ENCODE measurements at regions not wholly inside any gene's neighbourhood (a gene's known extent, or its start where the extent isn't known, plus 50 kb on each side); places are given as distances from the start of the nearest gene placed in this dataset.

DNA sequence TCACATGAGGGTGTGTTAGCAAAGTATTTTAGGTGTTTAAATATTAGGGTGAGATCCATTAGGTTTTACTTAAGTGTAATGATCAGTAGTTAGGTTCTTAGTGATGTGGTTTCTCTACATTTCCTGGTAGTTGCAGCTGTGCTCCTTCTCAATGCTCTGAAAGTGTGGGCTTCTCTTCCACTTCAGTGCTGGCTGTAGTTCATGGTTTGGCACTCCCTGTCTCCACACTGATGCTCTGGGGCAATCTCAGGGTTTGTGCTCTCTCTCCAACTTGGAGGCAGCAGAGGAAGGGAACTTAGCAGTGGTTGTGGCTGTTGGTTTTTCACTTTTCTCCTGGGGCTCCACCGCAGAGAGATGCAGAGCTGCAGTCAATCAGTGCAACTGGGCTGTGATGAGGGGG lies 507.5 kb downstream of the TMEM232 start:
- no peak overlapping the region for H3K27ac Mint-ChIP-seq (ENCODE audit: unreplicated experiment)
- peaks cover 12% of the 10 kb centered on the region; the same call in 1 of the 2 replicates for H3K9me3 ChIP-seq
- no peak for DNase-seq
- peaks cover 58% of the 10 kb centered on the region for H3K9me3 Mint-ChIP-seq (ENCODE audit: unreplicated experiment)
- no TSS peak for BruUV-seq (replicated peaks)
- H3K4me1 Mint-ChIP-seq (ENCODE audit: low read depth, unreplicated experiment): no peaks in the 10 kb centered on the region
- intact Hi-C loops (cut with micrococcal nuclease; ENCODE audit: unreplicated experiment): no loop called here
- CTCF ChIA-PET: no interaction called here
- H3K36me3 ChIP-seq (ENCODE audit: control insufficient read depth, insufficient read depth, low read length): no peaks in the 10 kb centered on the region
- no peak overlapping the region for H3K4me3 ChIP-seq (ENCODE audit: low read depth, low read length)
- TF ChIP-seq, protein P1, sequence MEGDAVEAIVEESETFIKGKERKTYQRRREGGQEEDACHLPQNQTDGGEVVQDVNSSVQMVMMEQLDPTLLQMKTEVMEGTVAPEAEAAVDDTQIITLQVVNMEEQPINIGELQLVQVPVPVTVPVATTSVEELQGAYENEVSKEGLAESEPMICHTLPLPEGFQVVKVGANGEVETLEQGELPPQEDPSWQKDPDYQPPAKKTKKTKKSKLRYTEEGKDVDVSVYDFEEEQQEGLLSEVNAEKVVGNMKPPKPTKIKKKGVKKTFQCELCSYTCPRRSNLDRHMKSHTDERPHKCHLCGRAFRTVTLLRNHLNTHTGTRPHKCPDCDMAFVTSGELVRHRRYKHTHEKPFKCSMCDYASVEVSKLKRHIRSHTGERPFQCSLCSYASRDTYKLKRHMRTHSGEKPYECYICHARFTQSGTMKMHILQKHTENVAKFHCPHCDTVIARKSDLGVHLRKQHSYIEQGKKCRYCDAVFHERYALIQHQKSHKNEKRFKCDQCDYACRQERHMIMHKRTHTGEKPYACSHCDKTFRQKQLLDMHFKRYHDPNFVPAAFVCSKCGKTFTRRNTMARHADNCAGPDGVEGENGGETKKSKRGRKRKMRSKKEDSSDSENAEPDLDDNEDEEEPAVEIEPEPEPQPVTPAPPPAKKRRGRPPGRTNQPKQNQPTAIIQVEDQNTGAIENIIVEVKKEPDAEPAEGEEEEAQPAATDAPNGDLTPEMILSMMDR (IDR thresholded peaks at IDR 0.05; ENCODE audit: insufficient read depth in 1 of 2, low read depth in 1 of 2, low read length in 1 of 2, severe bottlenecking in 1 of 2, unreplicated experiment in 1 of 2): no peak
- H3K36me3 Mint-ChIP-seq (ENCODE audit: insufficient read depth, unreplicated experiment): no peaks in the 10 kb centered on the region
- H3K4me1 ChIP-seq: no peaks in the 10 kb centered on the region
- H3K27me3 ChIP-seq (replicated peaks; ENCODE audit: control insufficient read depth, insufficient read depth, low read length): no peaks in the 10 kb centered on the region
- POLR2A ChIA-PET: no interaction called here
- no peak overlapping the region for H3K4me3 Mint-ChIP-seq (ENCODE audit: unreplicated experiment)
- H3K27me3 Mint-ChIP-seq (ENCODE audit: insufficient read depth, unreplicated experiment): no peaks in the 10 kb centered on the region

DNA sequence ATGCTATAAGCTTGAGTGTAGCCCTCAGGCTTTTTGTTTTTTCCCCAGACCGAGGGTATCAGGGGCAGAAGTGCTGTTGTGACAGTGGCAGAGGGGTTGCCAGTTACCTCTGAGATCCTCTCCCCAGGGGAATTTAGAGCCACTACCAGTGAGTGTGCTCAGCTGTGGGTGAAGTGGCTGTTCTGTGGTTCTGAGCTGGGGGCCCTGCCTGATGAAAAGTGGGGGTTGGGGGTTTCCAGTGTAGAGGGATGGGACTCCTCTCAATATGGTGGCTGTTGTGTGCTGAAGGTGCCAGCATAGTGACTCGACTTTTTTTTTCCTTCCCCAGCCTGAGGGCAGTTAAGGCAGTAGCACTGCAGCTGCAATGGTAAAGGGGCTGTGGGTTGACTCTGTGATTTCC lies 506.7 kb downstream of the TMEM232 start:
- Histone ChIP-seq H3K36me3 (ENCODE audit: control insufficient read depth, insufficient read depth, low read length) (no peaks in the 10 kb centered on the region), H3K4me1 (no peaks in the 10 kb centered on the region), H3K9me3 (peaks cover 12% of the 10 kb centered on the region; the same call in 1 of the 2 replicates), H3K4me3 (ENCODE audit: low read depth, low read length) (no peak overlapping the region), H3K27me3 (replicated peaks; ENCODE audit: control insufficient read depth, insufficient read depth, low read length) (no peaks in the 10 kb centered on the region)
- Mint-ChIP-seq H3K4me1 (ENCODE audit: low read depth, unreplicated experiment) (no peaks in the 10 kb centered on the region), H3K27me3 (ENCODE audit: insufficient read depth, unreplicated experiment) (no peaks in the 10 kb centered on the region), H3K36me3 (ENCODE audit: insufficient read depth, unreplicated experiment) (no peaks in the 10 kb centered on the region), H3K27ac (ENCODE audit: unreplicated experiment) (no peak overlapping the region), H3K9me3 (ENCODE audit: unreplicated experiment) (peaks cover 57% of the 10 kb centered on the region), H3K4me3 (ENCODE audit: unreplicated experiment) (no peak overlapping the region)
- intact Hi-C loops (cut with micrococcal nuclease; ENCODE audit: unreplicated experiment): no loop called here
- DNase-seq: no peak
- ChIA-PET CTCF (no interaction called here), POLR2A (no interaction called here)
- BruUV-seq (replicated peaks): no TSS peak
- TF ChIP-seq, protein P1 (IDR thresholded peaks at IDR 0.05; ENCODE audit: insufficient read depth in 1 of 2, low read depth in 1 of 2, low read length in 1 of 2, severe bottlenecking in 1 of 2, unreplicated experiment in 1 of 2): no peak

DNA sequence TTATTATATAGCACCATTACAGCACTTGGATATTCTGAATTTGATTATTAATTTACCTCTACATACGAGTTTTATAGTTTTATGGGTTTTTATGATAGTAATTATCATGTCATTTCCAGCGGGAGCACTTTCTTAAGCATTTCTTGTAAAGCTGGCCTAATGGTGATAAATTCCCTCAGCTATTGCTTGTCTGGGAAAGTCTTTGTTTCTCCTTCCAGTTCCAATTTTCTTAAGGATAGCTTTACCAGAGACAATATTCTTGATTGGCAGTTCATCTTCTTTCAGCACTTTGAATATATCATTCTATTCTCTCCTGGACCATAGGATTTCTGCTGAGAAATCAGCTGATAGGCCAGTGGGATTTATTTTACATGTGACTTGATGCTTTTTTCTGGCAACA lies 505.4 kb downstream of the TMEM232 start:
- ChIA-PET CTCF (no interaction called here), POLR2A (no interaction called here)
- H3K4me1 ChIP-seq: no peaks in the 10 kb centered on the region
- BruUV-seq (replicated peaks): no TSS peak
- peaks cover 44% of the 10 kb centered on the region for H3K9me3 Mint-ChIP-seq (ENCODE audit: unreplicated experiment)
- no peak for DNase-seq
- no peak overlapping the region for H3K4me3 ChIP-seq (ENCODE audit: low read depth, low read length)
- H3K27me3 Mint-ChIP-seq (ENCODE audit: insufficient read depth, unreplicated experiment): no peaks in the 10 kb centered on the region
- intact Hi-C loops (cut with micrococcal nuclease; ENCODE audit: unreplicated experiment): no loop called here
- TF ChIP-seq, protein P1 (IDR thresholded peaks at IDR 0.05; ENCODE audit: insufficient read depth in 1 of 2, low read depth in 1 of 2, low read length in 1 of 2, severe bottlenecking in 1 of 2, unreplicated experiment in 1 of 2): no peak
- no peak overlapping the region for H3K4me3 Mint-ChIP-seq (ENCODE audit: unreplicated experiment)
- no peaks in the 10 kb centered on the region for H3K36me3 ChIP-seq (ENCODE audit: control insufficient read depth, insufficient read depth, low read length)
- peaks cover 12% of the 10 kb centered on the region; the same call in 1 of the 2 replicates for H3K9me3 ChIP-seq
- H3K27ac Mint-ChIP-seq (ENCODE audit: unreplicated experiment): no peak overlapping the region
- no peaks in the 10 kb centered on the region for H3K4me1 Mint-ChIP-seq (ENCODE audit: low read depth, unreplicated experiment)
- no peaks in the 10 kb centered on the region for H3K27me3 ChIP-seq (replicated peaks; ENCODE audit: control insufficient read depth, insufficient read depth, low read length)
- H3K36me3 Mint-ChIP-seq (ENCODE audit: insufficient read depth, unreplicated experiment): no peaks in the 10 kb centered on the region
